ENCODE measurements at regions not wholly inside any gene's neighbourhood (a gene's known extent, or its start where the extent isn't known, plus 50 kb on each side); places are given as distances from the start of the nearest gene placed in this dataset.

DNA sequence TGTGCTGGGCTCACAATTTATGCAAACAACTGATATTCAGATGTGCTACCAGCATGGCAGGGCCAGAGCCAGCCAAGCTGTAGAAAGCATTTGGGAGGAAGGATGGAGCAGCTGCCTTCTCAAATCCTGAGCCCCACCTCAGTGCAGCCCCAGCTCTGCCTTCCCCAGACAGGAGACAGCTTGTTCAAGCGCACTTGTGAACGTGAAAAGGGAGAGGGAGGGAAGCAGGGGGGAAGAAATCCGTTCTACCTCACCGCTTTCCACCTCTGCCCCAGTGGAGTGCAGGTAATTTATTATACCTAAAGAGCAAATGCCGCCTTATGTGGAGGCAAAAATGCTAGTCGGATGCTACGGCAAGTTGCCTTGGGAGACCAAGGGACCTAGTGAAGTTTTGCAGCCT lies 66.0 kb upstream of the SLC14A2 start:
- DNase-seq = no peak

DNA sequence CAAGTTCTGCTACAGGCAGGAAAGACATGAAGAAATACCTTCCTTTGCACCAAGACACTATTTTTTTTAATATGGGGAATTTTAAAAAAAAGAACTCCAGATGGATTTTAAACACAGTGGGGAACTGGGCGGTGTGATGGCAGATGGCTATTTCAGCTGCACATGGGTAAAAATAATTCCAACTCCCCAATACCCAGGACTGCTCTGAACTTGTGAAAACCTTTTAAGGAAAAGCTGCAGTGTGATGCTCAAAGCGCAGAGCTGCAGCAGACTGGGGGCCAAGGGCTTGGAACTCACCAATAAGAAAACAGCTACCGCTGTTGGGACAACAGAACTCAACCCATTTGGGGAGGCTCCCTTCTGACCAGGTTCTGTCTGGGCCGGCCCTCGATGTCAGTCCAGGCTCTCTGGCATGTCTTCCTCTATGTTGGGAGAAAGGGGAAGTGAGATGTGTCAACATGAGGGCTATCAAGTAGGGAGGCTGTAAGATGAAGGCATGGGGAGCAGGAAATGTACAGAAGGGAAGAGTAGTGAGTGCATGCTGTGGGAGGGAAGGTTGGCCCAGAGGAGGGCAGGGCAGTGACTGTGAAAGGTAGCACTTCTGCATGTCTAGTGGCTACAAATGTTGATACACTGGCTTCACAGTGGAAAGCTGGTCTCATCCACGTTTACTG lies 64.0 kb upstream of the SLC14A2 start:
- no peak for DNase-seq

DNA sequence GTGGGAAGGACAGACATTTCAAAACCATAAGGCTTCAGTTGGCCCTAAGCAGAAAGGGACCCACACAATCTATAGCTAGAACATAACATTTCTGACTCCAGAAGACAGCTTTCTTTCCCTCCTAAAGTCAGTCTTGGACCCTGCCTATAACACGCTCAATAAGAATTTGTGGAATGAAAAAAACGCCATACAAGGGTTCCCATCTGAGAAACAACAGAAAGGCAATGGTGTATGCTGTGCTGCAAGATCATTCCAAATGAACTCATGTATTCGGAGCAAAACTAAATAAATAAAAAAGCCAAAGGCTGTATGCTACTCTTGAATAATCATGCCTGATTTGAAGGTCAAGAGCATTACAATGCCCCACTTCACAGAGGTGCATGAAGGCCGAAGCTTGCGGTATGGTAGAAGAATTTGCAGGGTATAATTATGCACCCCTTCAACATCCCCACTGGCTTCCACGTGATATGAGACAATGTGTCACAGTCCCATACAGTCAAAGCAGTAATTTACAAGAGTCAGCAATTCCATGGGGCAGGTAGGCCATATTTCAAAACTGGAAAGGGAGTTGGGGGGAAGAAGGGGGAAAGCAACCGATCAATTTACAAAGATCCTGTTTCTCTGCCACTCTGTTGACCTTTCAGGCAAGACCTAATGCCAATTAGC lies 61.4 kb upstream of the SLC14A2 start:
- no peak for DNase-seq

DNA sequence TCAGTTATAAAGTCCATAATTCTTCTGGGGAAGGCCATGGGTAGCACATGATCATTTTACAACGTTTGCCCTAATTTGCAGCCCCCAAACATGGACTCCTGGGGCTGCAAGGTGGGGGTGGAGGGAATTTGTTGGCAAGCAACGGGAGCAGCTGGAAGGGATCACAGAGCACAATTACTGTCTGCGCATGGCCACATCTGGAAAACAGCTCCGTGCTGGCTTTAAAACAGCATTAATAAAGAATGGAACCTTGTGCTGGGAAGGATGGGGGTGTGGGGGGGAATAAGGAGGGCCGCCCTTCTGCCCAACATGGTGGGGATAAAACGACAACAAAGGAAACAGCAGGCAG lies 60.9 kb upstream of the SLC14A2 start:
- DNase-seq = no peak

DNA sequence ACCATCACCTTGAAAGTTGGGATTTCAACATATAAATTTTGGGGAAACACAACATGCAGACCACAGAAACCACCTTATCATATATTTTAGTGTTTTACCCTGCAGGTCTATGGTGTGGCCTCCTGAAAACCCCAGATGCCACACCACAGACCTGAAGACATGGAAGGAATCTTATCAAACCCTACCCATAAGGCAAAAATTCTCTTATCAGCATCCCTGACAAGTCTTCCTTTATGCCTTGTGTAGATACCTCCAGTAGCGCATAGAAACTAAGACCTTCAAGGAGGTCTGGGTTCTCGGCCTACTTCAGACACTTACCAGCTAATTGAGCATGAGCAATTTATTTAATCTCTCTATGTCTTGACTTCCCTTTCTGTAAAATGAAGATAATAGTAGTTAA lies 59.1 kb upstream of the SLC14A2 start:
- no peak for DNase-seq

DNA sequence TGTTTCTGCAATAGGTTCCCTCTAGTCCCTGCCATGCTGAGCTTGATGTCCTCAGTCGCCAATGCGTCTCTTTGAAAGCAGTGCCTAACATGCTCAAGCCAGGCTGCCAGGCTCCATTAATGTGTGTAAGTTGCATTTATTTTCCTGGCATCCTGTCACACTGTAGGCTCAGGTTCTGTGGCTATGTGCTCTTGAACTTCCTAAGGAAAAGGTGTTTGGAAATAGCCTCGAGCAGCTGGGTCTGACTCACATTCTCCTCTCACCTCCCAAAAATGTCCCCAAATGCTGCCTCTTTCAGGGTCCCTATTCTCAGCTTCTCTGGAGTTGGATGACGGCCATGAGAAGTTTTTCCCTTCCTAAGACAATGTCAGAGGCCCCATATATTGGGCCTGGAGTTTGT lies 58.0 kb upstream of the SLC14A2 start:
- DNase-seq = no peak

DNA sequence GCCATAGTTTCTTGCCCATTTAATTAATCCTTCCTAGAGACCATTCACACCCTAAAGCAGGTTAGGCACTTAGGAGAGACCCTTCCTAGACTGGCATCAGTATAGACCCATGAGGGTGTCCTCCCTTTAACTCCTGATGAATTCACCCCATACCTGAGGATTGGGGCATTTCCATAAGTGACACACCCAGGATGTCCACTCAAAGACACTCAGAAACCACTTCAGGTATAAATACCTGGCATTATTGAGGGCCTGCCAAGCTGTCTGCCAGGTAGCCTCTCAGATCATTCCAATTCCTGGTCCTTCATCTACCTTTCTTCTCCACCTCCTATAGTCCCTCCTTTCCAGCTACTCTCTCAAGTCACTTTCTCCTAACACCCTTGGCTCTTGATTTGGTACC lies 57.5 kb upstream of the SLC14A2 start:
- DNase-seq = no peak

DNA sequence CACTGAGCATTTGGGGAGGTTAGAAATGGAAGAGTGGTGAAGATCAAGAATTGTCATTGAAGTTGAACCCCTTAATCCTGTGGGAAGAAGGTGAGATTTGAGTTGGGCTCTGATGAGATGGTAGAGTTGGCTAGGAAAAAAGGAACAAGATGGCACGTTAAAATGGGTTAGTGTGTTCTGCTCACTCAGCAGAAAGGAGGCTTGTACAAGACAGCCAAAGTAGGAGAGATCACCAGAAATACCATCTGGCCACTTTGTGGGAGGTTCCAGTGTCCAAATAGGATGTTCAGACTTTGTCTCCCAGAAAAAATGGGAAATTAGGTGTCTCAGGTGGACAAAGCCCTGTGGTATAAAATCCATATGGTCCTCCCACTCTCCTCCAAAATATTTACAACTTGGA lies 56.0 kb upstream of the SLC14A2 start:
- no peak for DNase-seq

DNA sequence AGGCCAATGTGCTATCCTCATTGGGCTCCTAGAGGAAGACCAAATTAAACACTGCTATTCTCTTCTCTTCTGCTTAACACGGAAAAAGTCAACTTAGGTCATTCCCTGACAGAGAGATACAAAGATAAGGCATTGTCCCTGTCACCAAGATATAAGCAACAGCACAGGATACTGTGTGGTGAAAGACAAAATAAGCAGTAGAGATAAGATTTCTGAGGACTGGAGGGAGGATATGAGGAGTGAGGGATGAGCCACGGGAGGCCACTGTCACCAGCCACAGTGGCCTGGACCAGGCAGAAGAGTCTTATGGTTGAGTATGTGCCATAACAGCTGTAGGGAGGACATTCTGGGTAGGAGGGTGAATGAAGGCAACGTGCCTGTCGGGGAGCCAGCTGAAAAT lies 54.4 kb upstream of the SLC14A2 start:
- no peak for DNase-seq

DNA sequence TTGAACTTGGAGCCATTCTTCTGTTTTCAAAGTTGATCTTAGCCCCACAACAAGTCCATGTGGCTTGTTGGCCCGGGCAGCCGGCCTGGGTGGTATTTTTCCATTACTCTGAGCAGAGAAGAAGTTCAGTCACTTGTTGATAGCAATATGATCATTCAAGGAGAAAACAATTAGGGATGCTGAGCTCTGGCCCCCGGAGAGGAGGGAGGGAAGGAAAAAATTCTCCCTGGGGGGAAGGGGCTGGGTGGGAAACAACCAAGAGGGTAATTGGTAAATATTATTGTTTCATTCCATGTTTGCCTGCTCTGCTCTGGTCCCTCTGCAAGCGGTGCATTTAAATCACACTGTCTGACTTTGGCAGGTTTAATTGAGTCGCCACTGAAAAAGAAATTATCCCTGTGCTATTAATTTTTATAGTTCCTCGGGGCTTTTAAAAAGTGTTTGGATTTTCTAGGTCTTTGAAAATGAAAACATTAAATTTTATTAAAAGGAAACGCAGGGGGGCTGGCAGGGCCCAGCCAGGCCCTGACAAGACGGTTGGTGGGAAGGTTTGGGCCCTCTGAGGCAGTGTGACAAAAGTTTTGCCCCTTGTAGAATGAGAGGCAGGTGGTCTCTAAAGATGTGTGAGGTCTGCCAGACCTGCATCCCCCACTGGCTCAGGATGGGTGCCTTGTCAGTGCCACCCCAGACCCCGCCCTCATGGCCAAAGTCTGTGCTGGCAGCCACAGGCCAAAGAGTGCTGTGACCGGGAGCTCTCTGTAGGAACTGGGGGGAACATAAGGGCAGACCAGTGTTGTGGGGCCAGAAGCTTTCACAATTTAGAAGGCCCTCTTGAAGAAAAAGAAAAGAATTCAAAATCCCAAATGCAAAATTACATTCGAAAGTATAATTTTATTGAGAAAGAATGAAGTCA lies 52.5 kb upstream of the SLC14A2 start:
- no peak for DNase-seq

DNA sequence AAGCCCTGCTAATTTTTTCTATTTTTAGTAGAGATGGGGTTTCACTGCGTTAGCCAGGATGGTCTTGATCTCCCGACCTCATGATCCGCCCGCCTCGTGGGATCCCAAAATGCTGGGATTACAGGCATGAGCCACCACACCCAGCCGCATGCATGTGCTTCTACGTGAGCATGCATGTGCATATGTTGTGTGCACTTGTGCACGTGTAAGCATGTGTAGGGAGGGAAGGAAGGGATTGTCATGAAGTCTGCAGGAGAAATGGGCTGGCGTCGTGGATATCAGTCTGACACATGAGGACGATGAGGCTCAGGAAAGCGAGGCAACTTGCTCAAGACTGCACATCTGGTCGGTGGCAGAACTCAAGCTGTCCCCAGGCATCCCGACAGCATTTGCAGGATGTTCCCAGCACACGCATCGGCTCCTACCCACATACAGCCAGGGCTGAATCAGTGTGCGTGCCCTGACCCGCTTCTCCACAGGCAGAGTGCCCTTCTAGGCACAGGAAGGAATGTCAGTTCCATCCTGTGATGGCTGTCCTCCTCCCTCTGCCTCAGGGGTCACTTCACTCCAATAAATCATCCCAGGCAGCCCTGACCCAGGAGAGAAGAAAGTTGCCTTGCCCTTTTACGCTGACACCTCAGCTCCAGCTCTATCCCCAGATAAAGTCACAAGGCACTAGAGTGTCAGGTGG lies 49.9 kb upstream of the SLC14A2 start:
- DNase-seq = no peak

Data from stimulated activated CD8-positive, alpha-beta memory T cell treated with anti-CD3 and anti-CD28 coated beads, Interleukin-4, amount 100 ng/mL, for 48 hours (primary cell).